NCI-H2107 treated with DMSO at 0.1 percent for 48 hours (cell line): ENCODE measurements at regions not wholly inside any gene's neighbourhood (a gene's known extent, or its start where the extent isn't known, plus 50 kb on each side); places are given as distances from the start of the nearest gene placed in this dataset.

Experiments used
- DNase-seq: peaks from one replicate; lab custom pipeline; 2025; ENCODE audit not compliant: unreplicated experiment; lab: John Stamatoyannopoulos, UW

- no peak for DNase-seq
Observed at GRCh38 chr1:224564454-224565084, 51.5 kb upstream of the CNIH3 start.

- DNase-seq: no peak
Observed at GRCh38 chr1:224565186-224565585, 50.9 kb upstream of the CNIH3 start.

GRCh38 chr1:224565611-224566406 is 50.3 kb upstream of the CNIH3 start:
- no peak for DNase-seq
